Fibroblast of upper back skin (primary cell): ENCODE measurements at regions not wholly inside any gene's neighbourhood (a gene's known extent, or its start where the extent isn't known, plus 50 kb on each side); places are given as distances from the start of the nearest gene placed in this dataset.

Source experiments
- DNase-seq: peaks from one replicate; pipeline ENCODE4 v3.0.0-alpha.2; 2013

GRCh38 chr14:89626233-89626806 lies 209.3 kb upstream of the FOXN3 start:
- DNase-seq, result no peak

- no peak for DNase-seq
Observed at GRCh38 chr14:89625731-89626232, 208.7 kb upstream of the FOXN3 start.

GRCh38 chr14:89625244-89625713 lies 208.2 kb upstream of the FOXN3 start:
- peak; percentile 46 for DNase-seq

- no peak for DNase-seq
Observed at GRCh38 chr14:89624500-89625156, 207.6 kb upstream of the FOXN3 start.

GRCh38 chr14:89621791-89622638 lies 205.0 kb upstream of the FOXN3 start:
- DNase-seq, result no peak

GRCh38 chr14:89621009-89621421 lies 204.0 kb upstream of the FOXN3 start:
- DNase-seq, result no peak

- no peak for DNase-seq
Observed at GRCh38 chr14:89620436-89620835, 203.4 kb upstream of the FOXN3 start.

- no peak for DNase-seq
Observed at GRCh38 chr14:89619596-89619995, 202.6 kb upstream of the FOXN3 start.

- peak; percentile 64 for DNase-seq
Observed at GRCh38 chr14:89618811-89619551, 201.9 kb upstream of the FOXN3 start.

- DNase-seq, result no peak
Observed at GRCh38 chr14:89618330-89618708, 201.3 kb upstream of the FOXN3 start.

GRCh38 chr14:89617481-89618329 lies 200.7 kb upstream of the FOXN3 start:
- DNase-seq, result peak; percentile 69

- peak; percentile 41 for DNase-seq
Observed at GRCh38 chr14:89616852-89617341, 199.9 kb upstream of the FOXN3 start.

GRCh38 chr14:89616425-89616824 lies 199.4 kb upstream of the FOXN3 start:
- no peak for DNase-seq

GRCh38 chr14:89615421-89615820 lies 198.4 kb upstream of the FOXN3 start:
- no peak for DNase-seq

GRCh38 chr14:89614009-89614691 lies 197.1 kb upstream of the FOXN3 start:
- no peak for DNase-seq

GRCh38 chr14:89613260-89614008 lies 196.4 kb upstream of the FOXN3 start:
- DNase-seq, result no peak

- DNase-seq, result no peak
Observed at GRCh38 chr14:89609500-89610100, 192.6 kb upstream of the FOXN3 start.

- DNase-seq, result no peak
Observed at GRCh38 chr14:89607453-89607852, 190.4 kb upstream of the FOXN3 start.

GRCh38 chr14:89603938-89604480 lies 187.0 kb upstream of the FOXN3 start:
- DNase-seq, result no peak
